Activated B cell treated with CpG ODN at 0.5 μM for 24 hours (primary cell): ENCODE measurements at regions not wholly inside any gene's neighbourhood (a gene's known extent, or its start where the extent isn't known, plus 50 kb on each side); places are given as distances from the start of the nearest gene placed in this dataset.

Source experiments
- ATAC-seq: fragments of 200-7000 bp; cut with Tn5 transposase; one replicate; pipeline ENCODE4 v1.10.0; 2021; ENCODE audit warnings: low read depth, mild to moderate bottlenecking, moderate library complexity
- CTCF ChIA-PET: fragments of 350-600 bp; sonication (Branson Sonifier 250); formaldehyde crosslinking; loops from one replicate; lab custom pipeline; 2021; ENCODE audit warnings: antibody characterized with exemption; lab: Charles Lee
- POLR2A ChIA-PET: fragments of 350-600 bp; sonication (Branson Sonifier 250); formaldehyde crosslinking; loops from one replicate; lab custom pipeline; 2021; ENCODE audit warnings: antibody characterized with exemption; lab: Charles Lee
- DNase-seq: peaks from one replicate; pipeline ENCODE4 v3.0.0; 2022
- H3K27ac Mint-ChIP-seq: one replicate; pipeline ENCODE4 v1.8.0; 2020; ENCODE audit warnings: mixed read lengths
- H3K27me3 Mint-ChIP-seq: one replicate; pipeline ENCODE4 v1.8.0; 2021; ENCODE audit warnings: mixed read lengths
- H3K36me3 Mint-ChIP-seq: one replicate; pipeline ENCODE4 v1.8.0; 2021; ENCODE audit warnings: low read depth, mixed read lengths
- H3K4me1 Mint-ChIP-seq: one replicate; pipeline ENCODE4 v1.8.0; 2021; ENCODE audit warnings: mixed read lengths
- H3K4me3 Mint-ChIP-seq: one replicate; pipeline ENCODE4 v1.8.0; 2020; ENCODE audit warnings: mild to moderate bottlenecking, mixed read lengths
- H3K9me3 Mint-ChIP-seq: one replicate; pipeline ENCODE4 v1.8.0; 2020; ENCODE audit warnings: mixed read lengths
- intact Hi-C: fragments of 100-400 bp; cut with micrococcal nuclease; formaldehyde crosslinking; loops from one replicate; pipeline ENCODE4 v1.15.1; 2024
- TF ChIP-seq, protein P1 (sequence below): fragments of 200-600 bp; IDR thresholded peaks from one replicate; pipeline ENCODE4 v1.8.0; 2022; ENCODE audit warnings: antibody characterized with exemption, mild to moderate bottlenecking

DNA sequence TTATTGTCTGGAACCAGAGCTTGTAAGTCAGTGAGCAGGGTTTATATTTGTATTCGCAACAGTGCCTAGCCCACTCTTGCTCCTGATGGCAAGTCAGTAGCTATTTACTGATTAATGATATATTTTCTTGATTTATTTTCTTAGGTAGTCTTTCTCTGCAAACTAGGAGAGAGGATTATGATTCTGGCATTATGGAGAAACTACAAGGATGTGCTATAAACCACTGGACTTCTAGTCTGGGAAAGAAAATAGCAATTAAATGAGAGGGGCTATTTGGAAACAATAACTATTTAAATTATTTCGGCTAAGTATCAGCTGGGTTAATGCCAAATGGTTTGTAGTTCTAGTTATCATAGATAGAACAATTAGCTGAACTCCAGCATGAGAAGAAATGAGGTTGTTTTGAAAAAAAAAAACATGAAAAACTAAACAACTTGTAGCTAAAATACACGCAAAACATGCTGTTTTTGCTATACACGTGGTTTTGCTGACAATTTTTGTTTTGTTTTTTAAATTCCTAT, 304.9 kb upstream of the TCF21 start:
- TF ChIP-seq, protein P1, sequence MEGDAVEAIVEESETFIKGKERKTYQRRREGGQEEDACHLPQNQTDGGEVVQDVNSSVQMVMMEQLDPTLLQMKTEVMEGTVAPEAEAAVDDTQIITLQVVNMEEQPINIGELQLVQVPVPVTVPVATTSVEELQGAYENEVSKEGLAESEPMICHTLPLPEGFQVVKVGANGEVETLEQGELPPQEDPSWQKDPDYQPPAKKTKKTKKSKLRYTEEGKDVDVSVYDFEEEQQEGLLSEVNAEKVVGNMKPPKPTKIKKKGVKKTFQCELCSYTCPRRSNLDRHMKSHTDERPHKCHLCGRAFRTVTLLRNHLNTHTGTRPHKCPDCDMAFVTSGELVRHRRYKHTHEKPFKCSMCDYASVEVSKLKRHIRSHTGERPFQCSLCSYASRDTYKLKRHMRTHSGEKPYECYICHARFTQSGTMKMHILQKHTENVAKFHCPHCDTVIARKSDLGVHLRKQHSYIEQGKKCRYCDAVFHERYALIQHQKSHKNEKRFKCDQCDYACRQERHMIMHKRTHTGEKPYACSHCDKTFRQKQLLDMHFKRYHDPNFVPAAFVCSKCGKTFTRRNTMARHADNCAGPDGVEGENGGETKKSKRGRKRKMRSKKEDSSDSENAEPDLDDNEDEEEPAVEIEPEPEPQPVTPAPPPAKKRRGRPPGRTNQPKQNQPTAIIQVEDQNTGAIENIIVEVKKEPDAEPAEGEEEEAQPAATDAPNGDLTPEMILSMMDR, result no peak
- ChIA-PET CTCF (no interaction called here), POLR2A (no interaction called here)
- Mint-ChIP-seq H3K27ac (no peak overlapping the region), H3K4me1 (no peaks in the 10 kb centered on the region), H3K4me3 (no peak overlapping the region), H3K9me3 (peaks cover 2% of the 10 kb centered on the region), H3K27me3 (no peaks in the 10 kb centered on the region), H3K36me3 (no peaks in the 10 kb centered on the region)
- ATAC-seq (no peak), DNase-seq (no peak)
- intact Hi-C loops, result no loop called here

DNA sequence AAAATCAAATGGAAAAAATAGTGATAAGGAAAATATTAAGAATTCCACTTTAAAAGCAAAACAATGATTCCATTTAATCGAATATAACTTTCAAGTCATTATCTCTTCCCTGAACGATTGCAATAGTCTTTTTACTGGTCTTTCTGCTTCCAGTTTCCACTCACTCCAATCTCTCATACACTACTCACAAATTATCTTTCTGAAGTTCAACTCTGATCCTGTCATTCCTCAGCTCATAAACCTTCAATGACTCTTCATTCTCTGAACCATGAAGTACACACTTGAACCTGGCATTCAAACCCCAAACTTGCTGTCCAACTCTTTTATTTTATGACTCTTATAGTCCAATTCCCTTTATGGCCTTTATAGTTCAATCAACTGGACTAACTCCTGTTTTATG, 304.1 kb upstream of the TCF21 start:
- Mint-ChIP-seq H3K9me3 (peaks cover 2% of the 10 kb centered on the region), H3K4me3 (no peak overlapping the region), H3K27ac (no peak overlapping the region), H3K36me3 (no peaks in the 10 kb centered on the region), H3K27me3 (no peaks in the 10 kb centered on the region), H3K4me1 (no peaks in the 10 kb centered on the region)
- TF ChIP-seq, protein P1, result no peak
- ChIA-PET CTCF (no interaction called here), POLR2A (no interaction called here)
- ATAC-seq (no peak), DNase-seq (no peak)
- intact Hi-C loops, result no loop called here

DNA sequence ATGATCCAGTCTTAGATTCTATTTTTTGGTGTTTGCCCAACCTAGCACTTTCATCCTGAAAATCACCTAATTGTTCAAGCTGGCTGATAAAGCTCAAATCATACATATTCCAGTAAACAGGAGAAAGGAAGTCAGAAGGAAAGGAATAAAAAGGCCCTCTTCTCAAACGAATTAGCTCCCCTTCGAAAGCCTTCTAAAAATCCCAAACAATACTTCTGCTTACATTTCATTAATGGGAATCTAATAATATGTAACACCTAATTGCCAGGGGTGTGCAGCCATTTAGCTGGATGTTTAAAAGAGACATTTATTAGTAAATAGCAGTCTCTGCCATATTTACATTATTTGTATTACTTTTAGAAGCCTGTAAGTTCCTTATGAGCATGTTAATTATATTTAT, 302.9 kb upstream of the TCF21 start:
- ChIA-PET CTCF (no interaction called here), POLR2A (no interaction called here)
- Mint-ChIP-seq H3K27ac (no peak overlapping the region), H3K4me1 (no peaks in the 10 kb centered on the region), H3K9me3 (peaks cover 2% of the 10 kb centered on the region), H3K4me3 (no peak overlapping the region), H3K27me3 (no peaks in the 10 kb centered on the region), H3K36me3 (no peaks in the 10 kb centered on the region)
- DNase-seq, result no peak
- intact Hi-C loops, result no loop called here
- no peak for ATAC-seq
- TF ChIP-seq, protein P1, result no peak

DNA sequence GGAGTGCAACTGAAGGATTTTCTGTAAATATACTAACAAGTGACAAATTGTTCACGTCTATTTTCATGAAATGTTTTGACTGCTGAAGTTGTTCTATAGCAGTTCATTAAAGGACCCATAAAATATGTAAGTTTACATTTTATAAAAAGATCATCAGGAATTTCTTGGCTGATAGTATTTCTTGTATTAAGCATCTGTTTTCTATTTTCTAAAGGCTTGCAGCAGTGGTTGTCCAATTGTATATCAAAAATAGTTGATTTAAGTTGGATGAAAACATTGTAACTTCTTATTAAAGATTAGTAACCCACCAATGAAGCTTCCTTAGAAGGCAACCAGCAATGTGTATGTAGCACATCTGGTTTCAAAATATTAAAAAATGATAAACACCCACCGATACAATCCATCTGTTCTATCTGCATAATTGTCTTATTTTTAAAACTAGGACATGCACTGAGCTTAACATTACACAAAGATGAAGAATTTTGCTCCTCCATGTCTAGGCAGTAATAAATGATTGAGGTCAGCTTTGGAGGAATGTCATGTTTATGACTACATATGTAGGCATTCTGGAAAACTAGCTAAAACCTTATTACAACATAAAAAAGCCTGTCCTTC, 301.3 kb upstream of the TCF21 start:
- no peak overlapping the region for H3K27ac Mint-ChIP-seq
- no peak for ATAC-seq
- no peak overlapping the region for H3K4me3 Mint-ChIP-seq
- intact Hi-C loops, result no loop called here
- no peak for DNase-seq
- TF ChIP-seq, protein P1, result no peak
- ChIA-PET CTCF (no interaction called here), POLR2A (no interaction called here)
- H3K27me3 Mint-ChIP-seq, result no peaks in the 10 kb centered on the region
- no peaks in the 10 kb centered on the region for H3K4me1 Mint-ChIP-seq
- H3K36me3 Mint-ChIP-seq, result no peaks in the 10 kb centered on the region
- peaks cover 2% of the 10 kb centered on the region for H3K9me3 Mint-ChIP-seq

DNA sequence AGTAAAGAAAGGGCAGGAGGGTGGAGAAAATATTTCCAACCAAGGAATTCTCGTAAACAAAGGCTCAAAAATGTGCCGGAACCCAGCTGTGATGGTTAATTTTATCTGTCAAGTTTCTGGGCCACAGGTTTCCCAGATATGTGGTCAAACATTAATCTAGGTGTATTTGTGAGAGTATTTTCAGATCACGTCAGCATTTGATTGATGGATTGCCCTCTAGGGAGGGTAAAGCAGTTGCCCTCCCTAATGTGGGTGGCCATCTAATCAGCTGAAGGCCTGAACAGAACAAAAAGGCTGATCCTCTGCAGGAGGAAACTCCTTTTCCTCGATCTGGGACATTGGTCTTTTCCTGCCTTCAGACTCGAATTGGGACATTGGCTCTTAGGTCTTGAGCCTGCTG, 298.7 kb upstream of the TCF21 start:
- Mint-ChIP-seq H3K9me3 (no peaks in the 10 kb centered on the region), H3K4me1 (no peaks in the 10 kb centered on the region), H3K27ac (no peak overlapping the region), H3K4me3 (no peak overlapping the region), H3K27me3 (no peaks in the 10 kb centered on the region), H3K36me3 (no peaks in the 10 kb centered on the region)
- DNase-seq, result no peak
- CTCF ChIA-PET, result no interaction called here
- ATAC-seq, result no peak
- intact Hi-C loops, result no loop called here
- POLR2A ChIA-PET, result no interaction called here
- TF ChIP-seq, protein P1, result no peak
